NCI-H2171 treated with DMSO at 0.1 percent for 48 hours (cell line): ENCODE measurements at regions not wholly inside any gene's neighbourhood (a gene's known extent, or its start where the extent isn't known, plus 50 kb on each side); places are given as distances from the start of the nearest gene placed in this dataset.
"Not testable (repeated sequence)": the region's sequence is repeated elsewhere in the genome, so short reads cannot be mapped to it uniquely, and the experiment has no call there.

Experiments
- DNase-seq: peaks from one replicate; lab custom pipeline; 2025; lab: John Stamatoyannopoulos, UW

GRCh38 chr2:45114221-45114955, 105.1 kb upstream of the SIX2 start:
- no peak for DNase-seq

DNA sequence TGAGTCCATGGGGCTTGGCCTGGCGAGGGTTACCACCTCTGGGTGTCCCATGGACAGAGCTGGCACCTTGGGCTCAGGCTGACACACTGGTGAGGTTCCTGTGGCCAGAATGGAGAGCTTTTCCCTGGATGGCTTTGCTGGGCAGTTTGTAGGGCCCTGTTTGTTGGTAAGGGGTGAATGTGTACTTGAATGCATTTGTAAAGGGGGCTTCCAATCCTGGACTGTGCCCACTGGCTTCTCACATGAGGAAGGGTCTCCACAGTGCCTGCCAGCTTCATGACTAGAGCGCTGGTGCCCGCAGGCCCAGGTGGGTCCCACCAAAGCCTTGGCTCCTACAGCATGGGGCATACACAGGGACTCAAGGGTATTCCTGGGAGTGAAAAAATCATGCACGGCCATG, 103.5 kb upstream of the SIX2 start:
- DNase-seq = no peak

GRCh38 chr2:45105050-45105582, 95.9 kb upstream of the SIX2 start:
- DNase-seq = no peak

GRCh38 chr2:45104429-45104828, 95.2 kb upstream of the SIX2 start:
- no peak for DNase-seq

GRCh38 chr2:45103351-45104345, 94.4 kb upstream of the SIX2 start:
- no peak for DNase-seq

DNA sequence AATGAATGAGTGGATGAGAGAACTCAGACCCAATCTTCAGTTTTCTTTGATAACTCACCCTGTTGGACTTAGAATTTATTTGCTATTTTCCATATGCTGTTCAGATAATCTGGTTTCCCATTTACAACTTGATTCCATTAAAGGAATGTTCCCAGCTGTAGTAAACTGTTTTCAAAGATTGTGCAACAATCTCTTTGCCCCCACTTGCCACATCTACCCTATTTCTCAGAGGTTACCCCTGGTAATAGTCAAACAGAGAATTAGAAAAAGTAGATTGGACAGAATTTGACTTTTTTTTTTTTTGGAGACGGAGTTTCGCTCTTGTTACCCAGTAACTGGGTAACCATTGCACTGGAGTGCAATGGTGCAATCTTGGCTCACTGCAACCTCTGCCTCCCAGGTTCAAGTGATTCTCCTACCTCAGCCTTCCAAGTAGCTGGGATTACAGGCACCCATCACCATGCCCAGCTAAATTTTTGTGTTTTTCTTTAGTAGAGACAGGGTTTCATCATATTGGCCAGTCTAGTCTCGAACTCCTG, 93.4 kb upstream of the SIX2 start:
- DNase-seq = no peak

DNA sequence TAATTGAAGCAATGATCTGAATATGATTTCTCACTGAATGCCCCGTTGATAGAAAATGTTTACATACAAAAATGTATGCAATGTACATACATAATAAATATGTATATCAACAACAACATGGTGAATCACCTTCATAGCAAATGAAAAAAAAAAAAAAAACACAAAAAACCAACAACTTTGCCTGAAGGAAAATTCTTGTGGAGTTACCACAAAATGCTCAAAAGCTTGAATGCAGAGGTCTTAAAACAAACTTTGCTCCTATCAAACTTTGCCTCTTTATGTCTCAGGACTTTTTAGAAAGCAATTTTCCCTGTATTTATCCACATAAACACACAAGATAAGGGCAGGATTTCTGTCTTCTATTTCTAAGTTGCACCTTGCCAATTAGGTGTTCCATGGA, 92.9 kb upstream of the SIX2 start:
- no peak for DNase-seq

- no peak for DNase-seq
Measured at GRCh38 chr2:45096996-45097395, 87.7 kb upstream of the SIX2 start.

GRCh38 chr2:45096038-45096437, 86.8 kb upstream of the SIX2 start:
- not testable (repeated sequence) for DNase-seq

DNA sequence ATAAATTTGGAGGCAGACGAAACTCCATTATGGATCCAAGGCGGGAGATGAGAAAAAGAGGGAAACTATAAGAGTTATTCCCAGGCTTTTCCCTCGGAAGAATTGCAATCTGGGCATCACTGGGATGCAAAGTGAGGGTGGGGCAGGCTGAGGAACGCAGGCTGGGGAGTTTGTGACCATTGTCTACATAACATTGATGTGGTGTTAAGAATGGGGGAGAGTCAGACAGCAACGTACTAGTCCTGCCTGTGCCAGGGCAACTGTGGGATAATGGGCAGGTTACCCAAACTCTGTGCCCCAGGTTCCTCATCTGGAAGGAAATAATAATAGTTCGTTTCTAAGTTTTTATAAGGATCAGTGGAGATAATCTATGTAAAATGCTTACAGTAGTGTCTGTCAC, 84.4 kb upstream of the SIX2 start:
- no peak for DNase-seq

DNA sequence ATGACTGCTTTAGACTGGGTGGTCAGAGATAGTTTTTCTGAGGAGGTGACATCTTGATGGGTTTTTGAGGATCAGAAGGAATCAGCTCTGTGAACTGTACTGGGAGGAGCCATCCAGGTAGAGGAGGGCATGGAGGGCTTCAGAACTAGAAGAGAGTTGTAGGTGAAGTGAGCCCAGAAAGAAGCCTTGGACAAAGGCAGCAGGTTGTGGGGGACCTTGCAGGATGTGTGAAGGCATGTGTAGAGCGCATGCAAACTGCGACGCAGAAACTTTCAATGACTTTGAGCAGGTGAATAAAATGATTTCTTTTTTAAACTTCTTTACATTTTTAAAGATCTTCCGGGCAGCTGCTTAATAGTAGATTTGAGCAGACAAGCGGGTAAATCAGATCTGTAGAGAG, 83.9 kb upstream of the SIX2 start:
- no peak for DNase-seq

DNA sequence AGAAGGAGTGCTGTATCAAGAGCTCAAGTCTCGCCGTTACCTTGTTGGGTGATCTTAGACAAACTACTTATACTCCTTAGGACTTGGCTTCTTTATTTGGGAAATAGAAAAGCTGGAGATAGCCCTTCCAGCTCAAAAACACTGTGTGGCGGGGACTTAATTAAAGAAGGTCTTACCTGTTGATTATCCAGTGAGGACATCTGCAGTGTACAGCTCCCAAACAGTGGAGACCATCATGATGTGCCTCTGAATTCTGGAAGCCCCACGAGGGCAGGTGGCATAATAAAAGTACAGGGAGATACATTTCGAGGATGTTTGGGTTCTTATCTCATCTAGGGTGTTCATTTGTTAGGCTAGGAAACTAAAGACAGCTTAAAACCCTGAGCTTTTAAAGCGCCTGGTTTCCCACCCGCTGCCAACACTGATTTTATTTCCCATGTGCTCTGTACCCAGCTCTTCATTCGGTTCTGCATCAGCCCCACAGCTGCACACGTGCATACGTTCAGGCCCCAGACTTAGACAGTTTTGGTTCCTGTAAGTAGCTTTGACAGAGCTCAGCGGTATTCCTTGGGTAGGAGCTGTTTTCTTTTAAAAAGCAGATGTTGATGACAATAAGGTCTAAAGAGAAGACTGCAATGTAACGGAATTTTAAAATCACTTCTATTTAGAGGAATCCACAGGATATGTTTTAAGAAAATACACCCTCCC, 80.5 kb upstream of the SIX2 start:
- no peak for DNase-seq

DNA sequence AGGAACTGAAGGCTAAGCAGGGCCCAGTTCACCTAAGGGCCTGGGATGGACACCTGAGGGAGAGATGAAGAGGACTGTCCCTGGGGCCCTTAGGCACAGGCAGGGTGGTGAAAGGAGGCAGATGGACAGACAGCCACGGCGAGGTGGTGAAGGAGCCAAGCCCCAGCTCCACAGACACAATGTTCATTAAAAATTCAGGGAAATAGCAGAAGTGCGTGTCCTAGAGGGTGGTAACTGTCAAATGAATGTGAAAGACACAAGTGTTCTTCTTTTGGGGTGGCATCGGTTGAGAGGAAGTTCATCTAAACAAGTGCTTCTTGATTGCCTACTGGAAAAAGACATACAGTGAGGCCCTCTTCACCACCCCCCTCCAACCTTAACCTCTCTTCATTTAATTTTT, 76.2 kb upstream of the SIX2 start:
- no peak for DNase-seq

GRCh38 chr2:45084361-45085020, 75.2 kb upstream of the SIX2 start:
- DNase-seq = peak; percentile 4

DNA sequence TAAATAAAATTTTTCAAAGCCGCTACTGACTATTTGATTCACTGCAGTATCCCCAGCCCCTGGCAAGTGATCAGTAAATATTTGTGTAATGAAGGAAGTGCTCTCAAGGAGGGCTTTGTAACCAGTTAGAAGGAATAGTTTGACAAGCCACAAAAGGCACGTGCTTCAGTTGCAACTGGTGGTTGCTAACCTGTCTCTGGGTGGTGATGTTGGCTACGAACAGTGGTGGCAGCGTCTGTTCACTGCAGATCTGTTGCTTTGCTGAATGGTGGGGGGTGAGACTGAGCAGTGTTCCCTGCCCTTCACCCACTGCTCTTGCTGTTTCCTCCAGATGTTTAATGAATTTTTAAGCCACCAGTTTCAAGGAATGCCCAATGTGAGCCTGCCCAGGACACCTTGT, 73.9 kb upstream of the SIX2 start:
- DNase-seq = no peak

- no peak for DNase-seq
Measured at GRCh38 chr2:45074713-45075112, 65.5 kb upstream of the SIX2 start.

DNA sequence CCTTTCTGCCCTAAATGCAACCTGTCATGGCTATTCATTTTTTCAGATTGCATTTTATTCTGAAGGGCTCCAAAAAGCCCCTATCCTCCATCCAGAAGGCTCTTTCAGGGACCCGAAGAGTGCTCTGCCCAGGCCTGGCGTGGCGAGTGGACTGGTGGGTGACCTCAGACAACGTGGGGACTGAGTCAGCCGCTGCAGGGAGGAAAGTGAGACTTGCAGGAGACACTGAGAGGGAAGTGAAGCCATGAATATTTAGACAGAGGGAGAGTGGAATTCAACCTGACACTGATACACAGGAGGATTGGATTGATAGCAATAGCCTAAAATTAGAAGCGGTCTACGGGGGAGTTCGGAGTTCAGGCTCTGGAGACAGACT, 63.6 kb upstream of the SIX2 start:
- DNase-seq = no peak

DNA sequence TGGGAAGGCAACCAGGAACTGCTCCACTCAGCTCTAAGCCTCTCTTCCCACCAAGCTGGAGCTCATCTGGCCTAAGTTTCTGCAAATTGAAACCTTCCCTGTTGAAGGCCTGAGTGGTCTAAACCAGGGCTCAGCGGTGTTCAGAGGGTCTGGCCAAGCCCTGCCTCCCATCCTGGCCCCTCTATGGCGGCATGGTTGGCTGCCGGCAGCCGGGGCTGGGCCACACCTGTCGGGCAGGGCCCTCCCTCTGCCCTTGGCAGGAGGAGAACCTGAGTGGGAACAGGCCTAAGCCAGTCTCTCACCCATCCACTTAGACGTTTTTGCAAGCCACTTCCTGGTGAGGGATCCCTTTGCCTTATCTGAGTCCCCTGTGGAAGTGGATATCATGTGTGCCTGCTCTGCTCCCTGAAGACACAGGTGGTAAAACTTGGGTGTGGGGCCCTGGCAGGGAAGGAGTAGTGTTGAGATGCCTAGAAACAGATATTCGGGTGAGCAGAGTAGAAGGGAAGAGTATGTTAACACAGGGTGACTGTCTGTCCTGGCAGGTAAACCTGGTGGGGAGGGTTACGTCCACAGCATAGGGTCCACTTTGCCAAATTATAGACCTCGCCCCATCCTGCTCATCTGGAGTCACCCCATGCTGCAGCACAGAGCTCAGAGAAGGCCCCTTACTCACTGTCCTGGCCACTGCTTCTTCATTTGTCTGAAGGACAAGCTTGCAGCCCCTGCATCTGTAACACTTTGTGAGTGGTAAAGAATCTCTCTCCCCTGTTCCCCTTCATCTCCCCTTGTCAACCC, 63.0 kb upstream of the SIX2 start:
- no peak for DNase-seq

- peak; percentile 95 for DNase-seq
Measured at GRCh38 chr2:45070113-45070652, 60.9 kb upstream of the SIX2 start.

DNA sequence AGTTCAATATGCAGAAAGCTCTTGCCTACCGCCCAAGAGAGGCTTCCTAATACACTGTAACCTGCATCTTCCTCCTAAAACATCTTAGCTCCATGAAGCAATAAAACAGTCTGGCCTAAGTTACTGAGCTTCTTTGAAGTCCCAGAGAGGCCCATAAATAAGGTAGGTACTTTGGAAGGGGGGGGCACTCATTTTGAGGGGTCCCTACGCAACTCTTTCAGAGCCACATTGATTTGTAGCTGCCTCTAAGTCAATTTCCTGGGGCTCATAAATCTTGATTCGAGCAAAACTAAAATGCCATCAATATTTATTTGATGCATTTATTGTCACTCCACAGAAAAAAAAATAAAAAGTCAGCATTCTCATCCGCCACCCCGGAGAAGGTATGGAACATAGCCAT, 60.4 kb upstream of the SIX2 start:
- no peak for DNase-seq
